ENCODE measurements at regions not wholly inside any gene's neighbourhood (a gene's known extent, or its start where the extent isn't known, plus 50 kb on each side); places are given as distances from the start of the nearest gene placed in this dataset.

DNA sequence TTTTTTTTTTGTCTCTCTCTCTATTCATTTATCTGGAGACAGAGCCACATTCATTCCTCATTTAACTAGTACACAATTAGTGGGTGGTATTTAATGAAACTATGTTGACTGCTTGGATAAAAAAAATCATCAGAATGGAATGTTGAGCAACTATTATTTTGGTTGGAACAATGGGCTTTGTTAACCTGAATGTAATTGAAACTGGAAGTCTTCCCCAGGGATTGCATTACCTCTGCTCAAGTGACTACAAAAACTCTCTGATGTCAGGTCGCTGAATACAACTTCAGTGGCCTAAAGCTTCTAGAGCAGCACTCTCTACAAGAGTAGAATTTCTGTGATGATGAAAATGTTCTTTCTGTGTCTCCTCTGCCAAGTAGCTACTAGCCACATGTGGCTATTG, 295.8 kb downstream of the DEPDC1B start:
- TF ChIP-seq EZH2 (IDR thresholded peaks at IDR 0.05; ENCODE audit: borderline replicate concordance, low read depth, low read length, severe bottlenecking) (no peak), POLR2A (IDR thresholded peaks at IDR 0.05; ENCODE audit: low read depth, low read length) (no peak), POLR2AphosphoS5 (IDR thresholded peaks at IDR 0.05; ENCODE audit: insufficient read depth, low read depth, low read length) (no peak), MYC (IDR thresholded peaks at IDR 0.05; ENCODE audit: low read depth, low read length) (no peak), FOS (IDR thresholded peaks at IDR 0.05; ENCODE audit: borderline replicate concordance, insufficient read depth, low read length) (no peak)
- TF ChIP-seq, protein P1, sequence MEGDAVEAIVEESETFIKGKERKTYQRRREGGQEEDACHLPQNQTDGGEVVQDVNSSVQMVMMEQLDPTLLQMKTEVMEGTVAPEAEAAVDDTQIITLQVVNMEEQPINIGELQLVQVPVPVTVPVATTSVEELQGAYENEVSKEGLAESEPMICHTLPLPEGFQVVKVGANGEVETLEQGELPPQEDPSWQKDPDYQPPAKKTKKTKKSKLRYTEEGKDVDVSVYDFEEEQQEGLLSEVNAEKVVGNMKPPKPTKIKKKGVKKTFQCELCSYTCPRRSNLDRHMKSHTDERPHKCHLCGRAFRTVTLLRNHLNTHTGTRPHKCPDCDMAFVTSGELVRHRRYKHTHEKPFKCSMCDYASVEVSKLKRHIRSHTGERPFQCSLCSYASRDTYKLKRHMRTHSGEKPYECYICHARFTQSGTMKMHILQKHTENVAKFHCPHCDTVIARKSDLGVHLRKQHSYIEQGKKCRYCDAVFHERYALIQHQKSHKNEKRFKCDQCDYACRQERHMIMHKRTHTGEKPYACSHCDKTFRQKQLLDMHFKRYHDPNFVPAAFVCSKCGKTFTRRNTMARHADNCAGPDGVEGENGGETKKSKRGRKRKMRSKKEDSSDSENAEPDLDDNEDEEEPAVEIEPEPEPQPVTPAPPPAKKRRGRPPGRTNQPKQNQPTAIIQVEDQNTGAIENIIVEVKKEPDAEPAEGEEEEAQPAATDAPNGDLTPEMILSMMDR (IDR thresholded peaks at IDR 0.05; ENCODE audit: extremely low read depth in 1 of 2, insufficient read depth in 1 of 2, low read depth in 1 of 2, low read length in 2 of 2), result no peak

Measured in endothelial cell of umbilical vein (primary cell).